HFFc6 (cell line): ENCODE measurements at regions not wholly inside any gene's neighbourhood (a gene's known extent, or its start where the extent isn't known, plus 50 kb on each side); places are given as distances from the start of the nearest gene placed in this dataset.

Experiments
- DNase-seq: peaks from one replicate; pipeline ENCODE4 v3.0.0-alpha.2; 2018
- H3K27ac Mint-ChIP-seq: 2 replicates; pipeline ENCODE4 v1.8.0; 2020; ENCODE audit warnings: mild to moderate bottlenecking, mixed read lengths
- H3K27me3 Mint-ChIP-seq: 2 replicates; pipeline ENCODE4 v1.8.0; 2021; ENCODE audit warnings: mild to moderate bottlenecking, moderate library complexity, mixed read lengths; ENCODE audit not compliant: insufficient read depth
- H3K36me3 Mint-ChIP-seq: 2 replicates; pipeline ENCODE4 v1.8.0; 2021; ENCODE audit warnings: low read depth, mixed read lengths
- H3K4me1 Mint-ChIP-seq: 2 replicates; pipeline ENCODE4 v1.8.0; 2020; ENCODE audit warnings: low read depth, mixed read lengths
- H3K4me3 Mint-ChIP-seq: 2 replicates; pipeline ENCODE4 v1.8.0; 2020; ENCODE audit warnings: mild to moderate bottlenecking, moderate library complexity, mixed read lengths
- H3K9me3 Mint-ChIP-seq: 2 replicates; pipeline ENCODE4 v1.8.0; 2020; ENCODE audit warnings: mild to moderate bottlenecking, mixed read lengths
- CTCF ChIP-seq: fragments of 200-600 bp; sonication (generic); IDR thresholded peaks from 2 replicates; pipeline ENCODE4 v1.5.0; 2021; ENCODE audit warnings: antibody characterized with exemption, mild to moderate bottlenecking

GRCh38 chr11:116271479-116271878 lies 501.3 kb downstream of the BUD13 start:
- no peak for TF ChIP-seq CTCF
- Mint-ChIP-seq H3K9me3 (peaks cover 27% of the 10 kb centered on the region), H3K27ac (no peak overlapping the region), H3K36me3 (no peaks in the 10 kb centered on the region), H3K4me1 (no peaks in the 10 kb centered on the region), H3K27me3 (no peaks in the 10 kb centered on the region), H3K4me3 (no peak overlapping the region)
- no peak for DNase-seq

- no peak for TF ChIP-seq CTCF
- no peak for DNase-seq
- no peak overlapping the region for H3K27ac Mint-ChIP-seq
- peaks cover 58% of the 10 kb centered on the region for H3K9me3 Mint-ChIP-seq
- H3K4me3 Mint-ChIP-seq: no peak overlapping the region
- H3K36me3 Mint-ChIP-seq: peaks cover 5% of the 10 kb centered on the region; the same call in 1 of the 2 replicates
- no peaks in the 10 kb centered on the region for H3K27me3 Mint-ChIP-seq
- no peaks in the 10 kb centered on the region for H3K4me1 Mint-ChIP-seq
These were observed 505.6 kb downstream of the BUD13 start for GRCh38 chr11:116267146-116267545.

- H3K9me3 Mint-ChIP-seq: peaks cover 70% of the 10 kb centered on the region
These were observed 509.0 kb downstream of the BUD13 start for GRCh38 chr11:116263770-116264169.

GRCh38 chr11:116263019-116263418 lies 509.8 kb downstream of the BUD13 start:
- Mint-ChIP-seq H3K4me1 (no peaks in the 10 kb centered on the region), H3K27ac (no peak overlapping the region), H3K27me3 (no peaks in the 10 kb centered on the region), H3K9me3 (peaks cover 66% of the 10 kb centered on the region), H3K4me3 (no peak overlapping the region), H3K36me3 (peaks cover 5% of the 10 kb centered on the region; the same call in 1 of the 2 replicates)
- no peak for DNase-seq
- no peak for TF ChIP-seq CTCF

More at GRCh38 chr11:116263770-116264169, 509.0 kb downstream of the BUD13 start:
- Mint-ChIP-seq H3K27ac (no peak overlapping the region), H3K4me3 (no peak overlapping the region), H3K36me3 (peaks cover 5% of the 10 kb centered on the region; the same call in 1 of the 2 replicates), H3K27me3 (no peaks in the 10 kb centered on the region), H3K4me1 (no peaks in the 10 kb centered on the region)
- no peak for TF ChIP-seq CTCF
- no peak for DNase-seq

- no peak for TF ChIP-seq CTCF
- Mint-ChIP-seq H3K27ac (no peak overlapping the region), H3K36me3 (peaks cover 5% of the 10 kb centered on the region; the same call in 1 of the 2 replicates), H3K27me3 (no peaks in the 10 kb centered on the region), H3K9me3 (peaks cover 61% of the 10 kb centered on the region), H3K4me1 (no peaks in the 10 kb centered on the region), H3K4me3 (no peak overlapping the region)
- no peak for DNase-seq
These were observed 510.4 kb downstream of the BUD13 start for GRCh38 chr11:116262370-116262769.

GRCh38 chr11:116261606-116262005 lies 511.2 kb downstream of the BUD13 start:
- no peak for DNase-seq
- no peaks in the 10 kb centered on the region for H3K4me1 Mint-ChIP-seq
- TF ChIP-seq CTCF: no peak
- no peak overlapping the region for H3K27ac Mint-ChIP-seq
- peaks cover 61% of the 10 kb centered on the region for H3K9me3 Mint-ChIP-seq
- H3K36me3 Mint-ChIP-seq: peaks cover 5% of the 10 kb centered on the region; the same call in 1 of the 2 replicates
- no peak overlapping the region for H3K4me3 Mint-ChIP-seq
- no peaks in the 10 kb centered on the region for H3K27me3 Mint-ChIP-seq
